ENCODE measurements at regions not wholly inside any gene's neighbourhood (a gene's known extent, or its start where the extent isn't known, plus 50 kb on each side); places are given as distances from the start of the nearest gene placed in this dataset.

DNA sequence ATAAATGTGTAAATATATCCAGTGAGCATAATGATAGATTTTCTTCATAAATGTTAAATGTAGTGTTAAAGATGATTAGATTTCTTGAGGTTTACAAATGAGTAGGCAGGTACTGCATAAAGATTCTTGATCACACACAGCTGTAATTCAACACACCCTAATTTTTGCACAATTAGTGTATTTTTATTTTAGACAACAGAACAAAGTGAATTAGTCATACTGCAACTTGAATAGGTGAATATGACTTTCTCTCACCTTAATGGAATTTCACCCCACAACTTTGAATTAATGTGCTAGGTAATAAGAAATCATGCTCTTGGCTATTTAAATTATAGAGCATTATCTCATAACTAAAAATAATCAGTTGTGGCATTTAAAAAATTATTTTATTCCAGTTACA lies 795.7 kb upstream of the ACO1 start:
- no peak overlapping the region for H3K4me2 ChIP-seq (ENCODE audit: insufficient read depth in 1 of 2, low read depth in 2 of 2, low read length in 2 of 2)

More for the DNA sequence above, 795.7 kb upstream of the ACO1 start:
- H3K23me2 ChIP-seq (ENCODE audit: low read depth, low read length), result no peaks in the 10 kb centered on the region
- no peak overlapping the region for H4K91ac ChIP-seq (replicated peaks; ENCODE audit: insufficient read length, low read length)
- no peak overlapping the region for H2BK15ac ChIP-seq (ENCODE audit: low read length)
- H4K20me1 ChIP-seq (replicated peaks in 1 of 2; ENCODE audit: control insufficient read depth in 1 of 2, insufficient read depth in 2 of 2, low read length in 2 of 2), result no peaks in the 10 kb centered on the region
- no peaks in the 10 kb centered on the region for H3K79me2 ChIP-seq (ENCODE audit: control insufficient read depth in 1 of 2, insufficient read depth in 2 of 2, low read length in 2 of 2)
- H3K56ac ChIP-seq (replicated peaks; ENCODE audit: insufficient read length, low read depth, low read length), result no peak overlapping the region
- CTCF ChIA-PET (ENCODE audit: partially characterized antibody), result no interaction called here
- no peak overlapping the region for H3K4ac ChIP-seq (replicated peaks; ENCODE audit: insufficient read length, low read depth, low read length)
- no peaks in the 10 kb centered on the region for H3K27me3 ChIP-seq (replicated peaks in 1 of 4; ENCODE audit: control insufficient read depth in 3 of 4, extremely low read depth in 1 of 4, insufficient read depth in 3 of 4, low read length in 3 of 4)
- H3K9me3 ChIP-seq (ENCODE audit: insufficient read depth in 2 of 2, low read depth in 1 of 2, low read length in 1 of 2), result no peaks in the 10 kb centered on the region
- H2BK12ac ChIP-seq (ENCODE audit: low read depth, low read length), result no peak overlapping the region
- no peaks in the 10 kb centered on the region for H3K79me1 ChIP-seq (ENCODE audit: low read depth, low read length)
- no peak overlapping the region for H2AFZ ChIP-seq (ENCODE audit: low read length)
- H3K4me3 ChIP-seq (ENCODE audit: extremely low read depth in 1 of 4, insufficient read depth in 2 of 4, low read depth in 3 of 4, low read length in 4 of 4), result no peak overlapping the region
- FAIRE-seq (no peak), DNase-seq (ENCODE audit: low read depth in 1 of 2, low spot score in 2 of 2) (no peak)
- POLR2A ChIA-PET (ENCODE audit: partially characterized antibody), result no interaction called here
- H3K4me1 ChIP-seq (replicated peaks in 1 of 4; ENCODE audit: control insufficient read depth in 3 of 4, insufficient read depth in 4 of 4, low read length in 3 of 4), result no peaks in the 10 kb centered on the region
- H3K14ac ChIP-seq (ENCODE audit: insufficient read length), result no peak overlapping the region
- no peak overlapping the region for H3K27ac ChIP-seq (ENCODE audit: low read depth, low read length)
- H2BK5ac ChIP-seq (ENCODE audit: low read depth, low read length), result no peak overlapping the region
- no peak for TF ChIP-seq CEBPB (IDR thresholded peaks at IDR 0.05; ENCODE audit: low read depth, low read length)
- no peak for TF ChIP-seq SP2 (IDR thresholded peaks at IDR 0.05; ENCODE audit: low read length)
- no peak for TF ChIP-seq SUZ12 (IDR thresholded peaks at IDR 0.05; ENCODE audit: low read length)
- no peak for TF ChIP-seq SAP30 (IDR thresholded peaks at IDR 0.05; ENCODE audit: insufficient read depth, insufficient replicate concordance, low read length)
- no peak for TF ChIP-seq POU5F1 (IDR thresholded peaks at IDR 0.05; ENCODE audit: low read depth, low read length)
- no peak for TF ChIP-seq CBX8 (IDR thresholded peaks at IDR 0.05; ENCODE audit: borderline replicate concordance, low read depth, low read length)
- no peak overlapping the region for H2BK120ac ChIP-seq (replicated peaks; ENCODE audit: low read depth, low read length)
- H3K18ac ChIP-seq (ENCODE audit: extremely low read depth, low read length), result no peak overlapping the region
- H4K5ac ChIP-seq (ENCODE audit: insufficient read length, low read depth, low read length), result no peak overlapping the region
- no peak overlapping the region for H3K23ac ChIP-seq (ENCODE audit: insufficient read length)
- no peaks in the 10 kb centered on the region for H3K36me3 ChIP-seq (ENCODE audit: control insufficient read depth in 2 of 4, insufficient read depth in 4 of 4, low read length in 3 of 4)
- no peak overlapping the region for H2BK20ac ChIP-seq (ENCODE audit: low read length)
- H2AK5ac ChIP-seq (ENCODE audit: low read depth, low read length), result no peak overlapping the region
- H3K9ac ChIP-seq (replicated peaks in 1 of 4; ENCODE audit: extremely low read depth in 1 of 4, low read depth in 3 of 4, low read length in 3 of 4), result no peak overlapping the region
- H4K8ac ChIP-seq (ENCODE audit: extremely low read depth, insufficient read depth, low read length), result no peak overlapping the region
